ENCODE measurements at regions not wholly inside any gene's neighbourhood (a gene's known extent, or its start where the extent isn't known, plus 50 kb on each side); places are given as distances from the start of the nearest gene placed in this dataset.
A peak's percentile ranks its signal among the peaks of the same experiment; 100 is the strongest.

- TF ChIP-seq ZNF138 (CRISPR knock-in tag; conservative IDR thresholded peaks at IDR 0.05) (no peak), ZNF512 (CRISPR knock-in tag; IDR thresholded peaks at IDR 0.05; ENCODE audit: borderline replicate concordance) (no peak), NFYB (CRISPR knock-in tag; conservative IDR thresholded peaks at IDR 0.05; ENCODE audit: low read depth) (no peak)
- ATAC-seq (no peak), DNase-seq (ENCODE audit: low spot score) (no peak)
- peaks cover 24% of the 10 kb centered on the region for H3K36me3 Mint-ChIP-seq
- no peak overlapping the region for H3K4me3 Mint-ChIP-seq
- H3K27ac Mint-ChIP-seq, result no peak overlapping the region
- POLR2A ChIA-PET, result no interaction called here
- H3K27me3 Mint-ChIP-seq (ENCODE audit: low read depth), result no peaks in the 10 kb centered on the region
- no peaks in the 10 kb centered on the region for H3K4me1 Mint-ChIP-seq
- peaks cover 27% of the 10 kb centered on the region for H3K9me3 Mint-ChIP-seq
- CTCF ChIA-PET, result no interaction called here
These were observed 780.7 kb downstream of the NR2F1-AS1 start for GRCh38 chr5:92800365-92800764.

DNA sequence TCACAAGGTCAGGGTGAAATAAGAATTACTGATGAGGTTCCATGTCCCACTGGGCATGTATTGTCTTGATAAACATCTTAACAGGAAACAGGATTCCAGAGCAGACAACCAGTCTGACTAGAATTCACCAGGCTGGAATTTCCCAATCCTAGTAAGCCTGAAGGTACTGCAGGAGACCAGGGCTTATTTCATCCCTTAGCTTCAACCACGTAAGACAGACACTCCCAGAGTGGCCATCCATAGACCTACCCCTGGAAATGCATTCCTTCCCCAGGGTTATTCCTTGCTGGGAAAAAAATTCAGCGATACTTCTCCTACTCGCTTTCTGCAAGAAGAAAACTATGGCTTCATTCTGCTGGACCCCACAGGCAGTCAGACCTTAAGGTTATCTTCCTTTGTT lies 785.4 kb downstream of the NR2F1-AS1 start:
- POLR2A ChIA-PET, result no interaction called here
- peaks cover 67% of the 10 kb centered on the region for H3K9me3 Mint-ChIP-seq
- CTCF ChIA-PET, result no interaction called here
- H3K4me1 Mint-ChIP-seq, result no peaks in the 10 kb centered on the region
- H3K36me3 Mint-ChIP-seq, result peaks cover 36% of the 10 kb centered on the region
- ATAC-seq, result no peak
- no peak overlapping the region for H3K27ac Mint-ChIP-seq
- DNase-seq (ENCODE audit: low spot score), result peak; percentile 31
- no peak overlapping the region for H3K4me3 Mint-ChIP-seq
- H3K27me3 Mint-ChIP-seq (ENCODE audit: low read depth), result no peaks in the 10 kb centered on the region
- TF ChIP-seq AFF4 (CRISPR knock-in tag; IDR thresholded peaks at IDR 0.05; ENCODE audit: borderline replicate concordance), result no peak
- TF ChIP-seq NFYB (CRISPR knock-in tag; conservative IDR thresholded peaks at IDR 0.05; ENCODE audit: low read depth), result no peak
- TF ChIP-seq, protein P1, sequence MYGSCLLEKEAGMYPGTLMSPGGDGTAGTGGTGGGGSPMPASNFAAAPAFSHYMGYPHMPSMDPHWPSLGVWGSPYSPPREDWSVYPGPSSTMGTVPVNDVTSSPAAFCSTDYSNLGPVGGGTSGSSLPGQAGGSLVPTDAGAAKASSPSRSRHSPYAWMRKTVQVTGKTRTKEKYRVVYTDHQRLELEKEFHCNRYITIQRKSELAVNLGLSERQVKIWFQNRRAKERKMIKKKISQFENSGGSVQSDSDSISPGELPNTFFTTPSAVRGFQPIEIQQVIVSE (CRISPR knock-in tag; IDR thresholded peaks at IDR 0.05; ENCODE audit: borderline replicate concordance), result no peak
- no peak for TF ChIP-seq ZNF263 (CRISPR knock-in tag; IDR thresholded peaks at IDR 0.05; ENCODE audit: low read depth)
- TF ChIP-seq NR2C2 (CRISPR knock-in tag; IDR thresholded peaks at IDR 0.05), result no peak
- no peak for TF ChIP-seq TCF7 (CRISPR knock-in tag; IDR thresholded peaks at IDR 0.05; ENCODE audit: low read depth)
- TF ChIP-seq ZSCAN18 (CRISPR knock-in tag; IDR thresholded peaks at IDR 0.05), result no peak
- TF ChIP-seq ESRRA (CRISPR knock-in tag; IDR thresholded peaks at IDR 0.05; ENCODE audit: borderline replicate concordance), result no peak
- TF ChIP-seq TEAD4 (CRISPR knock-in tag; IDR thresholded peaks at IDR 0.05), result no peak

DNA sequence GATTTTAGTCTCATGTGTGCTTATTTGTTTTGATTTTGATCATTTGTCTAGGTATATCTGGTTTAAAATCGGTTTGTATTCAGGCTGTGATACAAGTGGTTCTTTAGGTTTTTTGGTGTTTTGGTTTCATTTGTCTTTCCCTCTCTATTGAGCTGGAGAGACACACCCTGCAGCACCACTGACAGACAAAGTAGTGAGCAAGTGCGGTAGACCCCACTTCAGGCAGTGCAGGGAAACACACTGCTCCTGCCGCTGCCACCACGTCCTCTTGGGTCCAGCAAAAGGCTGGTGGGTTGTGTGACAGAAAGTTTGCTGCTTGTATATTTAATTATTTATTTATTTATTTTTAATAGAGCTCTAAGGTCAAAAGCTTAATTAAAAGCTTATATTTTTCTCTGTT lies 801.0 kb downstream of the NR2F1-AS1 start:
- Mint-ChIP-seq H3K36me3 (no peaks in the 10 kb centered on the region), H3K4me1 (peaks cover 35% of the 10 kb centered on the region), H3K27ac (no peak overlapping the region), H3K9me3 (peaks cover 2% of the 10 kb centered on the region; the same call in 1 of the 2 replicates), H3K27me3 (ENCODE audit: low read depth) (no peaks in the 10 kb centered on the region), H3K4me3 (no peak overlapping the region)
- ATAC-seq (peak; percentile 73), DNase-seq (ENCODE audit: low spot score) (no peak)
- CTCF ChIA-PET, result no interaction called here
- POLR2A ChIA-PET, result no interaction called here
- TF ChIP-seq TEAD1 (CRISPR knock-in tag; IDR thresholded peaks at IDR 0.05) (no peak), ZNF263 (CRISPR knock-in tag; IDR thresholded peaks at IDR 0.05; ENCODE audit: low read depth) (no peak), SOX15 (CRISPR knock-in tag; IDR thresholded peaks at IDR 0.05) (no peak), ZSCAN18 (CRISPR knock-in tag; IDR thresholded peaks at IDR 0.05) (no peak)
- TF ChIP-seq, protein P2, sequence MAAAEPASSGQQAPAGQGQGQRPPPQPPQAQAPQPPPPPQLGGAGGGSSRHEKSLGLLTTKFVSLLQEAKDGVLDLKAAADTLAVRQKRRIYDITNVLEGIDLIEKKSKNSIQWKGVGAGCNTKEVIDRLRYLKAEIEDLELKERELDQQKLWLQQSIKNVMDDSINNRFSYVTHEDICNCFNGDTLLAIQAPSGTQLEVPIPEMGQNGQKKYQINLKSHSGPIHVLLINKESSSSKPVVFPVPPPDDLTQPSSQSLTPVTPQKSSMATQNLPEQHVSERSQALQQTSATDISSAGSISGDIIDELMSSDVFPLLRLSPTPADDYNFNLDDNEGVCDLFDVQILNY (CRISPR knock-in tag; IDR thresholded peaks at IDR 0.05), result no peak
- TF ChIP-seq, protein P3, sequence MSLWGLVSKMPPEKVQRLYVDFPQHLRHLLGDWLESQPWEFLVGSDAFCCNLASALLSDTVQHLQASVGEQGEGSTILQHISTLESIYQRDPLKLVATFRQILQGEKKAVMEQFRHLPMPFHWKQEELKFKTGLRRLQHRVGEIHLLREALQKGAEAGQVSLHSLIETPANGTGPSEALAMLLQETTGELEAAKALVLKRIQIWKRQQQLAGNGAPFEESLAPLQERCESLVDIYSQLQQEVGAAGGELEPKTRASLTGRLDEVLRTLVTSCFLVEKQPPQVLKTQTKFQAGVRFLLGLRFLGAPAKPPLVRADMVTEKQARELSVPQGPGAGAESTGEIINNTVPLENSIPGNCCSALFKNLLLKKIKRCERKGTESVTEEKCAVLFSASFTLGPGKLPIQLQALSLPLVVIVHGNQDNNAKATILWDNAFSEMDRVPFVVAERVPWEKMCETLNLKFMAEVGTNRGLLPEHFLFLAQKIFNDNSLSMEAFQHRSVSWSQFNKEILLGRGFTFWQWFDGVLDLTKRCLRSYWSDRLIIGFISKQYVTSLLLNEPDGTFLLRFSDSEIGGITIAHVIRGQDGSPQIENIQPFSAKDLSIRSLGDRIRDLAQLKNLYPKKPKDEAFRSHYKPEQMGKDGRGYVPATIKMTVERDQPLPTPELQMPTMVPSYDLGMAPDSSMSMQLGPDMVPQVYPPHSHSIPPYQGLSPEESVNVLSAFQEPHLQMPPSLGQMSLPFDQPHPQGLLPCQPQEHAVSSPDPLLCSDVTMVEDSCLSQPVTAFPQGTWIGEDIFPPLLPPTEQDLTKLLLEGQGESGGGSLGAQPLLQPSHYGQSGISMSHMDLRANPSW (CRISPR knock-in tag; conservative IDR thresholded peaks at IDR 0.05; ENCODE audit: low read depth), result no peak
